SU-DHL-6 (cell line): ENCODE measurements at regions not wholly inside any gene's neighbourhood (a gene's known extent, or its start where the extent isn't known, plus 50 kb on each side); places are given as distances from the start of the nearest gene placed in this dataset.

Source experiments
- H2AFZ ChIP-seq: fragments of 200-600 bp; sonication (generic); 2 replicates; pipeline ENCODE4 v1.6.1; 2014; ENCODE audit warnings: low read depth, mild to moderate bottlenecking, moderate library complexity, mixed read lengths, antibody characterized with exemption, low read length; ENCODE audit not compliant: severe bottlenecking
- H3F3A ChIP-seq: fragments of 200-600 bp; shearing (Covaris generic); 2 replicates; pipeline ENCODE4 v1.6.0; 2016; ENCODE audit warnings: antibody characterized with exemption, mild to moderate bottlenecking; ENCODE audit not compliant: insufficient read depth
- H3K27ac ChIP-seq: fragments of 200-600 bp; sonication (generic); 2 replicates; pipeline ENCODE4 v1.5.1; 2016; ENCODE audit warnings: low read depth, mild to moderate bottlenecking, low read length, moderate library complexity, mixed read lengths
- H3K27me3 ChIP-seq: fragments of 200-600 bp; sonication (generic), shearing (Covaris generic); 2 replicates; pipeline ENCODE4 v1.6.0; 2014; ENCODE audit warnings: mild to moderate bottlenecking, low read length
- H3K36me3 ChIP-seq: fragments of 200-600 bp; sonication (generic); 2 replicates; pipeline ENCODE4 v1.6.1; 2014; ENCODE audit warnings: mild to moderate bottlenecking, low read length, mixed read lengths
- H3K4me2 ChIP-seq: fragments of 300-600, 200-600 bp; shearing (Covaris generic), sonication (generic); 2 replicates; pipeline ENCODE4 v1.6.0; 2014; ENCODE audit warnings: low read length, low read depth, mild to moderate bottlenecking; ENCODE audit not compliant: poor library complexity, severe bottlenecking
- H3K4me3 ChIP-seq: fragments of 200-600 bp; sonication (generic); 2 replicates; pipeline ENCODE4 v1.5.1; 2014; ENCODE audit warnings: antibody characterized with exemption, low read length, mild to moderate bottlenecking, mixed read lengths; ENCODE audit not compliant: insufficient read depth, poor library complexity, severe bottlenecking
- H3K79me2 ChIP-seq: fragments of 200-600 bp; sonication (generic); 2 replicates; pipeline ENCODE4 v1.6.1; 2014; ENCODE audit warnings: mild to moderate bottlenecking, low read length, moderate library complexity; ENCODE audit not compliant: insufficient read depth
- H3K9ac ChIP-seq: fragments of 200-600 bp; sonication (generic); 2 replicates; pipeline ENCODE4 v1.7.0; 2014; ENCODE audit warnings: mild to moderate bottlenecking, low read length
- H3K9me2 ChIP-seq: fragments of 200-600 bp; sonication (generic); replicated peaks from 2 replicates; pipeline ENCODE4 v1.6.1; 2014; ENCODE audit warnings: low read length; ENCODE audit not compliant: insufficient read depth
- H3K9me3 ChIP-seq: fragments of 200-600 bp; sonication (generic); 2 replicates; pipeline ENCODE4 v1.6.1; 2014; ENCODE audit warnings: low read length, mixed read lengths; ENCODE audit not compliant: insufficient read depth
- H4K20me1 ChIP-seq: fragments of 200-600 bp; sonication (generic); 2 replicates; pipeline ENCODE4 v1.6.1; 2014; ENCODE audit warnings: low read depth, mild to moderate bottlenecking, antibody characterized with exemption, low read length, moderate library complexity, mixed read lengths
- CTCF ChIP-seq: fragments of 200-600 bp; sonication (generic); IDR thresholded peaks from one replicate; pipeline ENCODE4 v1.5.1; 2017; ENCODE audit warnings: antibody characterized with exemption, mild to moderate bottlenecking, low read length, moderate library complexity; ENCODE audit not compliant: insufficient read depth, poor library complexity, severe bottlenecking
- EZH2phosphoT487 ChIP-seq: fragments of 200-600 bp; sonication (generic), shearing (Covaris generic); conservative IDR thresholded peaks from 2 replicates; pipeline ENCODE4 v1.6.1; 2018; ENCODE audit warnings: mild to moderate bottlenecking, antibody characterized with exemption, low read length, moderate library complexity, mixed read lengths

- H2AFZ ChIP-seq, result peak overlapping the region; percentile 98
- TF ChIP-seq EZH2phosphoT487, result no peak
- no peak for TF ChIP-seq CTCF
- H4K20me1 ChIP-seq, result no peaks in the 10 kb centered on the region
- H3K4me2 ChIP-seq, result peak overlapping the region; percentile 98
- no peaks in the 10 kb centered on the region for H3K9me2 ChIP-seq
- peak overlapping the region; percentile 52 for H3K9ac ChIP-seq
- no peaks in the 10 kb centered on the region for H3K36me3 ChIP-seq
- peak overlapping the region; percentile 53 for H3K4me3 ChIP-seq
- H3K27ac ChIP-seq, result peak overlapping the region; percentile 25; the same call in 1 of the 2 replicates
- no peaks in the 10 kb centered on the region for H3K79me2 ChIP-seq
- H3F3A ChIP-seq, result no peaks in the 10 kb centered on the region
- H3K27me3 ChIP-seq, result no peaks in the 10 kb centered on the region
- H3K9me3 ChIP-seq, result no peaks in the 10 kb centered on the region
Measured at GRCh38 chr3:104291437-104291851, 1075.3 kb upstream of the ALCAM start.

- H3K36me3 ChIP-seq, result no peaks in the 10 kb centered on the region
- peak overlapping the region; percentile 98 for H2AFZ ChIP-seq
- no peaks in the 10 kb centered on the region for H3F3A ChIP-seq
Measured at GRCh38 chr3:104291878-104292277, 1074.8 kb upstream of the ALCAM start.

GRCh38 chr3:104297617-104298016 is 1069.1 kb upstream of the ALCAM start:
- no peaks in the 10 kb centered on the region for H3K27me3 ChIP-seq
- H3K9ac ChIP-seq, result no peak overlapping the region
- no peak overlapping the region for H3K4me3 ChIP-seq
- H3K79me2 ChIP-seq, result no peaks in the 10 kb centered on the region
- H3F3A ChIP-seq, result no peaks in the 10 kb centered on the region
- H4K20me1 ChIP-seq, result no peaks in the 10 kb centered on the region
- no peak for TF ChIP-seq EZH2phosphoT487
- no peak for TF ChIP-seq CTCF
- no peak overlapping the region for H2AFZ ChIP-seq
- no peaks in the 10 kb centered on the region for H3K9me3 ChIP-seq
- H3K36me3 ChIP-seq, result no peaks in the 10 kb centered on the region
- H3K4me2 ChIP-seq, result no peak overlapping the region
- no peaks in the 10 kb centered on the region for H3K9me2 ChIP-seq
- H3K27ac ChIP-seq, result no peak overlapping the region

More at GRCh38 chr3:104291878-104292277, 1074.8 kb upstream of the ALCAM start:
- H3K9ac ChIP-seq, result peak overlapping the region; percentile 52
- H3K9me3 ChIP-seq, result no peaks in the 10 kb centered on the region
- peak overlapping the region; percentile 53 for H3K4me3 ChIP-seq
- H3K27ac ChIP-seq, result peak overlapping the region; percentile 25; the same call in 1 of the 2 replicates
- H4K20me1 ChIP-seq, result no peaks in the 10 kb centered on the region
- peak overlapping the region; percentile 98 for H3K4me2 ChIP-seq
- no peaks in the 10 kb centered on the region for H3K79me2 ChIP-seq
- no peaks in the 10 kb centered on the region for H3K9me2 ChIP-seq
- H3K27me3 ChIP-seq, result no peaks in the 10 kb centered on the region
- TF ChIP-seq CTCF, result no peak
- TF ChIP-seq EZH2phosphoT487, result no peak

GRCh38 chr3:104298662-104299061 is 1068.0 kb upstream of the ALCAM start:
- Histone ChIP-seq H3K4me3 (no peak overlapping the region), H3K9me2 (no peaks in the 10 kb centered on the region), H3K9ac (no peak overlapping the region), H2AFZ (no peak overlapping the region), H3K9me3 (no peaks in the 10 kb centered on the region), H3K27ac (no peak overlapping the region), H3K79me2 (no peaks in the 10 kb centered on the region), H3F3A (no peaks in the 10 kb centered on the region), H3K36me3 (no peaks in the 10 kb centered on the region), H4K20me1 (no peaks in the 10 kb centered on the region), H3K27me3 (no peaks in the 10 kb centered on the region), H3K4me2 (no peak overlapping the region)
- no peak for TF ChIP-seq EZH2phosphoT487
- TF ChIP-seq CTCF, result no peak
